Common myeloid progenitor, CD34-positive (primary cell): ENCODE measurements at regions not wholly inside any gene's neighbourhood (a gene's known extent, or its start where the extent isn't known, plus 50 kb on each side); places are given as distances from the start of the nearest gene placed in this dataset.
A peak's percentile ranks its signal among the peaks of the same experiment; 100 is the strongest.

ENCODE experiments used
- CTCF ChIA-PET: fragments of 350-600 bp; sonication (Branson Sonifier 250); formaldehyde crosslinking; loops from one replicate; lab custom pipeline; 2021; ENCODE audit warnings: antibody characterized with exemption; lab: Charles Lee
- POLR2A ChIA-PET: fragments of 350-600 bp; sonication (Branson Sonifier 250); formaldehyde crosslinking; loops from one replicate; lab custom pipeline; 2021; ENCODE audit warnings: antibody characterized with exemption; lab: Charles Lee
- DNase-seq, 3 donors: peaks; one replicate each; pipeline versions ENCODE4 v3.0.0 to v3.0.0-alpha.2; 2013
- H3K27ac ChIP-seq, 2 experiments: 1 replicate in 1 of 2; 2 replicates in 1 of 2; pipeline ENCODE4 v1.7.0; 2013; ENCODE audit warnings: inconsistent platforms in 2 of 2, low read length in 2 of 2, mild to moderate bottlenecking in 2 of 2, low read depth in 1 of 2, moderate library complexity in 1 of 2; ENCODE audit not compliant: severe bottlenecking in 2 of 2, insufficient read depth in 1 of 2, poor library complexity in 1 of 2
- H3K27me3 ChIP-seq, 5 experiments: replicated peaks in 2 of 5; 1 replicate in 3 of 5; 2 replicates in 2 of 5; pipeline versions ENCODE4 v1.6.1 to v1.7.0; 2013; ENCODE audit warnings: low read length in 4 of 5, mild to moderate bottlenecking in 2 of 5, moderate library complexity in 2 of 5, inconsistent platforms in 1 of 5; ENCODE audit not compliant: insufficient read depth in 5 of 5, control insufficient read depth in 4 of 5
- H3K36me3 ChIP-seq, 4 experiments: 1 replicate in 2 of 4; 2 replicates in 2 of 4; pipeline versions ENCODE4 v1.6.1 to v1.7.0; 2013; ENCODE audit warnings: low read length in 3 of 4, control low read depth in 1 of 4, mild to moderate bottlenecking in 1 of 4; ENCODE audit not compliant: control insufficient read depth in 4 of 4, insufficient read depth in 4 of 4
- H3K4me1 ChIP-seq, 4 experiments: 1 replicate in 3 of 4; 2 replicates in 1 of 4; pipeline versions ENCODE4 v1.6.1 to v1.7.1; 2013; ENCODE audit warnings: low read length in 3 of 4, mild to moderate bottlenecking in 3 of 4, control low read depth in 1 of 4, inconsistent platforms in 1 of 4, moderate library complexity in 1 of 4; ENCODE audit not compliant: control insufficient read depth in 4 of 4, insufficient read depth in 4 of 4; ENCODE audit errors: control extremely low read depth in 1 of 4
- H3K4me3 ChIP-seq, 7 experiments: 1 replicate in 4 of 7; 2 replicates in 3 of 7; pipeline versions ENCODE4 v1.5.1 to v1.7.0; 2013; ENCODE audit warnings: mild to moderate bottlenecking in 7 of 7, low read length in 6 of 7, moderate library complexity in 6 of 7, inconsistent platforms in 2 of 7, low read depth in 2 of 7, control low read depth in 1 of 7; ENCODE audit not compliant: insufficient read depth in 4 of 7, control insufficient read depth in 1 of 7; ENCODE audit errors: extremely low read depth in 1 of 7
- H3K9me3 ChIP-seq, 5 experiments: 1 replicate in 4 of 5; 2 replicates in 1 of 5; pipeline versions ENCODE4 v1.6.1 to v1.7.1; 2013; ENCODE audit warnings: low read length in 4 of 5, mild to moderate bottlenecking in 2 of 5, inconsistent platforms in 1 of 5, low read depth in 1 of 5, moderate library complexity in 1 of 5; ENCODE audit not compliant: control insufficient read depth in 4 of 5, insufficient read depth in 2 of 5; ENCODE audit errors: control extremely low read depth in 1 of 5
- WGBS: methylation state at CpG from one replicate; pipeline ENCODE4 v1.1.5; 2013; ENCODE audit not compliant: insufficient coverage; 5-methylcytosine and 5-hydroxymethylcytosine counted together

GRCh38 chr1:232452736-232453440 lies 177.0 kb downstream of the SIPA1L2 start:
- no peak overlapping the region for H3K4me3 ChIP-seq
- DNase-seq: peak in 1 of 3 donors; percentile 13
- no peaks in the 10 kb centered on the region for H3K9me3 ChIP-seq
- H3K27ac ChIP-seq: no peak overlapping the region
- WGBS: no CpG with 5 or more reads among the region's 1 CpG
- no peaks in the 10 kb centered on the region for H3K27me3 ChIP-seq
- H3K36me3 ChIP-seq: no peaks in the 10 kb centered on the region
- peaks cover 0 to 11% (median 2%) of the 10 kb centered on the region in 4 experiments for H3K4me1 ChIP-seq
- POLR2A ChIA-PET: no interaction called here
- CTCF ChIA-PET: interaction anchor here (0.7 kb wide), 1 partner anchor 17 kb away, joined by 4 read pairs; no protein-coding TSS in a partner anchor

GRCh38 chr1:232452117-232452516 lies 177.8 kb downstream of the SIPA1L2 start:
- H3K9me3 ChIP-seq: no peaks in the 10 kb centered on the region
- ChIA-PET POLR2A (no interaction called here), CTCF (no interaction called here)
- no peaks in the 10 kb centered on the region for H3K27me3 ChIP-seq
- H3K27ac ChIP-seq: no peak overlapping the region
- 73% methylated on average over 3 of the region's 3 CpGs for WGBS
- H3K4me3 ChIP-seq: no peak overlapping the region
- peaks cover 0 to 11% (median 2%) of the 10 kb centered on the region in 4 experiments for H3K4me1 ChIP-seq
- peak in 1 of 3 donors; percentile 25 for DNase-seq
- no peaks in the 10 kb centered on the region for H3K36me3 ChIP-seq

DNA sequence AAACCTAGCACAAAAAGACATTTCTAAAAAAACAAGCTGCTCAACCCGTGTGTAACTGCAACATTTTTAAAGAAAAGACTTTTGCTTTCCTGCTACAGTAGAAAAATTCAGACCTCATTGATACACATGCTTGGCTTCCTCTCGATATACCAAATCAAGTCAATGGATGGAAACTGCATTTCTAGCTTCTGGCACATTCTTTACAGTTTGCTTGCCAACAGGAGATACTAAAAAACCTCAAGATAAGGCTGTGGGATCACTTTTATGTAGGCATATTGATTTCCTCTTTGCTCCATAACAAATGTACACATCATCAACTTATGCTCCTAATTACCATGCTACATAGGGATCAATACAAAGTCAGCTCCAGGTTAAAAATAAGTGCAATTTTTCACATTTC lies 178.4 kb downstream of the SIPA1L2 start:
- no peak overlapping the region for H3K4me3 ChIP-seq
- no peaks in the 10 kb centered on the region for H3K36me3 ChIP-seq
- no peaks in the 10 kb centered on the region for H3K27me3 ChIP-seq
- CTCF ChIA-PET: no interaction called here
- no peaks in the 10 kb centered on the region for H3K9me3 ChIP-seq
- POLR2A ChIA-PET: no interaction called here
- H3K27ac ChIP-seq: no peak overlapping the region
- H3K4me1 ChIP-seq: peaks cover 0 to 11% (median 2%) of the 10 kb centered on the region in 4 experiments
- 100% methylated on average over 2 of the region's 2 CpGs for WGBS
- DNase-seq: no peak

DNA sequence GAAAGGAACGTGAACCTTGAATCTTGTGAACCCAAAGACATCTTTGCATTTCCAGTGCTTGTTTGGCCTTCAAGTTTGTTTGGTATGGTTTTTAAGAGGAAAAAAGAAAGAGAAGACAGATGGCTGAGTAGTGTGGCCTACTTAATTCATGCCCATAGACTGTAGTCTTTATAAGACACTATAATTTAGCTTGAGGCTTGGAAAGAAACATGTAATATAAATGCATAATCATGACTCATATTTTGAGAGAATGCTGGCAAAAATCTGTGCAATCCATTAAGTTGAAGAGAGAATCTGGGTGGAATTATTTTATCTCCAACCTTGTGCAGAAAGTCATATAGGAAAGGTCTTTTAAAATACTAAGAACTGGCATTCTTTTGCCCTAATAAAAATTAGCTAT lies 179.3 kb downstream of the SIPA1L2 start:
- H3K27ac ChIP-seq: no peak overlapping the region
- no CpG with 5 or more reads among the region's 1 CpG for WGBS
- peaks cover 0 to 11% (median 2%) of the 10 kb centered on the region in 4 experiments for H3K4me1 ChIP-seq
- CTCF ChIA-PET: no interaction called here
- no peaks in the 10 kb centered on the region for H3K9me3 ChIP-seq
- no peak for DNase-seq
- H3K27me3 ChIP-seq: no peaks in the 10 kb centered on the region
- no peak overlapping the region for H3K4me3 ChIP-seq
- no peaks in the 10 kb centered on the region for H3K36me3 ChIP-seq
- POLR2A ChIA-PET: no interaction called here

GRCh38 chr1:232447125-232447524 lies 182.8 kb downstream of the SIPA1L2 start:
- Histone ChIP-seq H3K9me3 (no peaks in the 10 kb centered on the region), H3K27ac (no peak overlapping the region), H3K36me3 (no peaks in the 10 kb centered on the region), H3K4me3 (no peak overlapping the region), H3K27me3 (no peaks in the 10 kb centered on the region), H3K4me1 (peaks cover 0 to 3% (median 0%) of the 10 kb centered on the region in 4 experiments)
- no peak for DNase-seq
- POLR2A ChIA-PET: no interaction called here
- CTCF ChIA-PET: no interaction called here
- WGBS: 100% methylated on average over 2 of the region's 2 CpGs

- H3K27me3 ChIP-seq: no peaks in the 10 kb centered on the region
- no peaks in the 10 kb centered on the region for H3K9me3 ChIP-seq
- H3K27ac ChIP-seq: no peak overlapping the region
- H3K4me3 ChIP-seq: no peak overlapping the region
- H3K36me3 ChIP-seq: no peaks in the 10 kb centered on the region
- 96% methylated on average over 19 of the region's 24 CpGs for WGBS
- CTCF ChIA-PET: no interaction called here
- no peak for DNase-seq
- no peaks in the 10 kb centered on the region for H3K4me1 ChIP-seq
- POLR2A ChIA-PET: no interaction called here
Measured at GRCh38 chr1:232445361-232446106, 184.4 kb downstream of the SIPA1L2 start.

GRCh38 chr1:232443372-232443771 lies 186.6 kb downstream of the SIPA1L2 start:
- WGBS: 98% methylated on average over 6 of the region's 7 CpGs

More at GRCh38 chr1:232443372-232443771, 186.6 kb downstream of the SIPA1L2 start:
- ChIA-PET CTCF (no interaction called here), POLR2A (no interaction called here)
- no peaks in the 10 kb centered on the region for H3K4me1 ChIP-seq
- H3K4me3 ChIP-seq: no peak overlapping the region
- no peaks in the 10 kb centered on the region for H3K36me3 ChIP-seq
- H3K27me3 ChIP-seq: no peaks in the 10 kb centered on the region
- no peaks in the 10 kb centered on the region for H3K9me3 ChIP-seq
- no peak overlapping the region for H3K27ac ChIP-seq
- no peak for DNase-seq
